Endothelial cell (in vitro differentiated cells): ENCODE measurements at regions not wholly inside any gene's neighbourhood (a gene's known extent, or its start where the extent isn't known, plus 50 kb on each side); places are given as distances from the start of the nearest gene placed in this dataset.

ENCODE experiments used
- DNase-seq: peaks from one replicate; pipeline ENCODE4 v3.0.0; 2021; ENCODE audit warnings: low spot score
- H3K27ac Mint-ChIP-seq: one replicate; pipeline ENCODE4 v1.8.0; 2021; ENCODE audit warnings: mixed read lengths, inconsistent platforms; ENCODE audit not compliant: unreplicated experiment
- H3K27me3 Mint-ChIP-seq: one replicate; pipeline ENCODE4 v1.8.0; 2021; ENCODE audit warnings: mild to moderate bottlenecking, moderate library complexity, mixed read lengths, inconsistent platforms; ENCODE audit not compliant: unreplicated experiment
- H3K36me3 Mint-ChIP-seq: one replicate; pipeline ENCODE4 v1.8.0; 2021; ENCODE audit warnings: mild to moderate bottlenecking, low read depth, mixed read lengths, inconsistent platforms; ENCODE audit not compliant: unreplicated experiment
- H3K4me1 Mint-ChIP-seq: one replicate; pipeline ENCODE4 v1.8.0; 2021; ENCODE audit warnings: mild to moderate bottlenecking, mixed read lengths, inconsistent platforms; ENCODE audit not compliant: unreplicated experiment
- H3K4me3 Mint-ChIP-seq: one replicate; pipeline ENCODE4 v1.8.0; 2021; ENCODE audit warnings: mild to moderate bottlenecking, mixed read lengths, inconsistent platforms; ENCODE audit not compliant: unreplicated experiment
- H3K9me3 Mint-ChIP-seq: one replicate; pipeline ENCODE4 v1.8.0; 2021; ENCODE audit warnings: mixed read lengths, inconsistent platforms; ENCODE audit not compliant: unreplicated experiment
- TF ChIP-seq, protein P1 (sequence below): fragments of 200-600 bp; sonication (generic); IDR thresholded peaks from one replicate; pipeline ENCODE4 v1.5.0; 2021; ENCODE audit warnings: antibody characterized with exemption; ENCODE audit not compliant: unreplicated experiment

DNA sequence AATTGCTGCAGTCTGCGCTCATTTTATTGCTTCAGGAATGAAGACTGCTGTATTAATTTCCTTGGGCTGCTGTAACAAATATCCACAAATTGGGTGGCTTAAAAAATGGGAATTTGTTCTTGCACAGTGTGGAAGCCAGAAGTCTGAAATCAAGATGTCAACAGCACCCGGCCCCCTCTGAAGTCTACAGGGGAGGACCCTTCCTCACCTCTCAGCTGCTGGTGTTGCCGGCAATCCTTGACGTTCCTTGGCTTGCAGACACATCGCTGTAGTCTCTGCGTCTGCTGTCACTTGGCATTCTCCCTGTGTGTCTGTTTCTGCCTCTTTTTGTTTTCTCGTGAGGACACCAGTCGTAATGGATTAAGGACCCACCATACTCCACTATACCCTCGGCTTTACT is 166.2 kb downstream of the PTPN20 start:
- no peak overlapping the region for H3K4me3 Mint-ChIP-seq
- H3K36me3 Mint-ChIP-seq = no peaks in the 10 kb centered on the region

DNA sequence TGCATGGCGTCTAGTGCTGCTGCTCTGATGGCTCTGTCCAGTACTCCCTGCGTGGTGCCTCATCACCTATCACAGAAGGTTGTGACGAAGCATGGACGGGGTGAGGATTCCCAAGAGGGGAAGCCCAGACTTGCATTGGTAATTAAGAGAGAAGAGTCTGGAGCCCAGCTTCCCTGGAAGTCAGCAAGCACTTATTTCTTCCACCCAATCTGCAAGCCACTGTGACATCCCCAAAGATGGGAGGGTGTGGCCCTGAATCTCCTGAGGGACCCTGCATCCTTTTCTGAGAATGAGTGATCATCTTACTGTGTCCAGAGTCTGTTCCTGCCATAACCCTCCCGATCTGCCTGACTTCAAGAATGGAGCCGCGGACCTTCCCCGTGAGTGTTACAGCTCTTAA is 166.7 kb downstream of the PTPN20 start:
- peaks cover 3% of the 10 kb centered on the region for H3K27me3 Mint-ChIP-seq
- H3K27ac Mint-ChIP-seq = no peak overlapping the region
- H3K36me3 Mint-ChIP-seq = no peaks in the 10 kb centered on the region
- H3K9me3 Mint-ChIP-seq = no peaks in the 10 kb centered on the region
- no peak for DNase-seq
- no peak overlapping the region for H3K4me3 Mint-ChIP-seq
- H3K4me1 Mint-ChIP-seq = no peaks in the 10 kb centered on the region
- TF ChIP-seq, protein P1, sequence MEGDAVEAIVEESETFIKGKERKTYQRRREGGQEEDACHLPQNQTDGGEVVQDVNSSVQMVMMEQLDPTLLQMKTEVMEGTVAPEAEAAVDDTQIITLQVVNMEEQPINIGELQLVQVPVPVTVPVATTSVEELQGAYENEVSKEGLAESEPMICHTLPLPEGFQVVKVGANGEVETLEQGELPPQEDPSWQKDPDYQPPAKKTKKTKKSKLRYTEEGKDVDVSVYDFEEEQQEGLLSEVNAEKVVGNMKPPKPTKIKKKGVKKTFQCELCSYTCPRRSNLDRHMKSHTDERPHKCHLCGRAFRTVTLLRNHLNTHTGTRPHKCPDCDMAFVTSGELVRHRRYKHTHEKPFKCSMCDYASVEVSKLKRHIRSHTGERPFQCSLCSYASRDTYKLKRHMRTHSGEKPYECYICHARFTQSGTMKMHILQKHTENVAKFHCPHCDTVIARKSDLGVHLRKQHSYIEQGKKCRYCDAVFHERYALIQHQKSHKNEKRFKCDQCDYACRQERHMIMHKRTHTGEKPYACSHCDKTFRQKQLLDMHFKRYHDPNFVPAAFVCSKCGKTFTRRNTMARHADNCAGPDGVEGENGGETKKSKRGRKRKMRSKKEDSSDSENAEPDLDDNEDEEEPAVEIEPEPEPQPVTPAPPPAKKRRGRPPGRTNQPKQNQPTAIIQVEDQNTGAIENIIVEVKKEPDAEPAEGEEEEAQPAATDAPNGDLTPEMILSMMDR = no peak

More for the DNA sequence above, 166.2 kb downstream of the PTPN20 start:
- no peak for DNase-seq
- Mint-ChIP-seq H3K4me1 (no peaks in the 10 kb centered on the region), H3K9me3 (no peaks in the 10 kb centered on the region), H3K27ac (no peak overlapping the region), H3K27me3 (peaks cover 3% of the 10 kb centered on the region)
- TF ChIP-seq, protein P1 = no peak

DNA sequence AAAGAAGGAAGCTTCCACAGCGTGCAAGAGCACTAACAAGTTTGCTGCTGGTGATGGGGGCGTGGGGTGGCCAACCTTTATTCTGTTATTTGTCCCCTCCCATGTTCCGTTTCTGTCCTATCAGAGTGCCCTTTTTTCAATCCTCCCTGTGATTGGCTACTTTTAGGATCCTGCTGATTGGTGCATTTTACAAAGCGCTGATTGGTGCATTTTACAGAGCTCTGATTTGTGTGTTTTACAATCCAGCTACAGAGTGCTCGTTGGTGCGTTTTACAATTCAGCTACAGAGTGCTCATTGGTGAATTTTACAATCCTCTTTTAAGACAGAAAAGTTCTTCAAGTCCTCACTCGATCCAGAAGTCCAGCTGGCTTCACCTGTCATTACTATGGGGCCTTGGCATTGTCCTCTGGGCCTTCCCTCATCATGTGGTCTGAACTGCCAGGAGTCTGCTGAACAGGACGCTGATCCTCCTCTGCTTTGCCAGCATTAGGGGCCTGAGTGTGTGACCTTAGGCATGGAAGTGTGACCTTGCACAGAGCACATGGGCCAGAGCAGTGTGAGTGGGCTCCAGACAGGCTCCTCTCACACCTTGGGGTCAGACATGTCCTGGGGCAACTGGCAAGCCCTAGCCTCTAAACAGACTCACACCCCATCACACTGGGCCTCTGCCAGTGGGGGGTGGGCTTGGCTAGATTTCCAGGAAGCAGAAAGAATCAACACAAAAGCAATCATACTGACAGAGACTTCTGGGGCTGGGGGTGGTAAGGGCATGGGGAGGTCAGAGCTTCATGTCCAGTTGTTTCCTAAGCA is 167.4 kb downstream of the PTPN20 start:
- no peaks in the 10 kb centered on the region for H3K9me3 Mint-ChIP-seq
- no peak for DNase-seq
- H3K4me3 Mint-ChIP-seq = no peak overlapping the region
- H3K27ac Mint-ChIP-seq = no peak overlapping the region
- TF ChIP-seq, protein P1 = no peak
- H3K4me1 Mint-ChIP-seq = no peaks in the 10 kb centered on the region
- peaks cover 3% of the 10 kb centered on the region for H3K27me3 Mint-ChIP-seq
- H3K36me3 Mint-ChIP-seq = no peaks in the 10 kb centered on the region

DNA sequence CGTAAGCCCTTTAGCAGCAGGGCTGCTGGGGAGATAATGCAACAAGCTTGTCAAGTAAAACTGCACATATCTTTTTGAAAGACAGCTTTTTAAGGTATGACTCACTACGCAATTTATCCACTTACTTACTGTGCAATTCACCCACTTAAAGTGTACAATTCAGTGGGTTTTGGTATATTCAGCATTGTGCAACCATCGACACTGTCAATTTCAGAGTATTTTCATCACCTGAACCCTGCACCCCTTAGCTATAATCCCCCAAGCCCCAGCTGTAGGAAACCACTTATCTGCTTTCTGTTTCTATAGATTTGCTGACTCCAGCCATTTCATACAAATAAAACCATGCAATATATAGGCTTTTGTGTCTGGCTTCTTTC is 168.0 kb downstream of the PTPN20 start:
- H3K27ac Mint-ChIP-seq = no peak overlapping the region
- H3K9me3 Mint-ChIP-seq = no peaks in the 10 kb centered on the region
- H3K4me1 Mint-ChIP-seq = no peaks in the 10 kb centered on the region
- H3K27me3 Mint-ChIP-seq = peaks cover 3% of the 10 kb centered on the region
- no peak for DNase-seq
- TF ChIP-seq, protein P1 = no peak
- H3K4me3 Mint-ChIP-seq = no peak overlapping the region
- no peaks in the 10 kb centered on the region for H3K36me3 Mint-ChIP-seq

DNA sequence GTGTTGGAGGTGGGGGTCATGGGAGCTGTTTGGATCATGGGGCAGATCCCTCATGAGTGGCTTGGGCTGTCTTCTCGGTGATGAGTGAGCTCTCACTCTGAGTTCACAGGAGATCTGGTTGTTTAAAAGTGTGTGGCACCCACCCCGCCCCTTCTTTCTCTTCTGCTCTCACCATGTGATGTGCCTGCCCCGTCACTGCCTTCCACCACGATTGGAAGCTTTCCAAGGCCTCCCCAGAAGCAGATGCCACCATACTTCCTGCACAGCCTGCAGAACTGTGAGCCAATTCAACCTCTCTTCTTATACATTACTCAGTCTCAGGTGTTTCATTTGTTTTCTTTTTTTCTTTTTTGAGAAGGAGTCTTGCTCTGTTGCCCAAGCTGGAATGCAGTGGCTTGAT is 170.0 kb downstream of the PTPN20 start:
- Mint-ChIP-seq H3K36me3 (no peaks in the 10 kb centered on the region), H3K4me3 (no peak overlapping the region), H3K27ac (no peak overlapping the region), H3K9me3 (no peaks in the 10 kb centered on the region), H3K27me3 (peaks cover 3% of the 10 kb centered on the region), H3K4me1 (no peaks in the 10 kb centered on the region)
- TF ChIP-seq, protein P1 = no peak
- DNase-seq = no peak
